Esophagus muscularis mucosa (tissue), 4 donors: ENCODE measurements at regions not wholly inside any gene's neighbourhood (a gene's known extent, or its start where the extent isn't known, plus 50 kb on each side); places are given as distances from the start of the nearest gene placed in this dataset.

Source experiments
- DNase-seq: peaks from one replicate; pipeline ENCODE4 v3.0.0-alpha.2; 2017; ENCODE audit errors: extremely low spot score
- H3K27ac ChIP-seq, 4 donors: fragments of 200-600 bp; sonication (generic); replicated peaks in 1 of 4; 1 replicate in 3 of 4; 2 replicates in 1 of 4; pipeline ENCODE4 v1.5.1; 2016 to 2019; ENCODE audit warnings: mild to moderate bottlenecking in 1 of 4
- H3K27me3 ChIP-seq, 4 donors: fragments of 200-600 bp; sonication (generic); one replicate each; pipeline versions ENCODE4 v1.5.1 to v1.6.0; 2016 to 2019
- H3K36me3 ChIP-seq, 4 donors: fragments of 200-600 bp; sonication (generic); one replicate each; pipeline ENCODE4 v1.5.1; 2016 to 2019
- H3K4me1 ChIP-seq, 4 donors: fragments of 200-600 bp; sonication (generic); one replicate each; pipeline ENCODE4 v1.5.1; 2016 to 2019
- H3K4me3 ChIP-seq, 4 donors: fragments of 200-600 bp; sonication (generic); 1 replicate in 2 of 4; 2 replicates in 2 of 4; pipeline ENCODE4 v1.5.1; 2016 to 2019; ENCODE audit warnings: mild to moderate bottlenecking in 4 of 4, moderate library complexity in 1 of 4
- H3K9me3 ChIP-seq, 4 donors: fragments of 200-600 bp; sonication (generic); 1 replicate in 3 of 4; 2 replicates in 1 of 4; pipeline ENCODE4 v1.5.1; 2016 to 2019
- CTCF ChIP-seq, 3 experiments: fragments of 200-600 bp in 2 of 3; fragments of 450-650 bp in 1 of 3; sonication (generic) in 2 of 3; IDR thresholded peaks; one replicate each; pipeline ENCODE4 v1.5.1; 2017 to 2019; ENCODE audit warnings: antibody characterized with exemption in 3 of 3, mild to moderate bottlenecking in 2 of 3, moderate library complexity in 1 of 3
- EP300 ChIP-seq: sonication (generic); formaldehyde crosslinking; IDR thresholded peaks from one replicate; pipeline ENCODE4 v1.6.1; 2017; ENCODE audit warnings: antibody characterized with exemption
- POLR2A ChIP-seq: fragments of 450-650 bp; IDR thresholded peaks from one replicate; pipeline ENCODE4 v1.6.1; 2017; ENCODE audit warnings: antibody characterized with exemption, moderate library complexity, mild to moderate bottlenecking, low read depth
- POLR2AphosphoS5 ChIP-seq, 2 donors: sonication (generic); formaldehyde crosslinking; IDR thresholded peaks; one replicate each; pipeline ENCODE4 v1.6.1; 2017; ENCODE audit warnings: antibody characterized with exemption in 2 of 2
- WGBS: methylation state at CpG from one replicate; pipeline ENCODE4 v1.1.5; 2018; 5-methylcytosine and 5-hydroxymethylcytosine counted together
- intact Hi-C: fragments of 100-400 bp; cut with DNase I; formaldehyde crosslinking; loops from one replicate; pipeline ENCODE4 v1.15.1; 2023

GRCh38 chr1:106254748-106255147 lies 801.7 kb upstream of the PRMT6 start:
- WGBS, result 93% methylated on average over 1 of the region's 1 CpG
- H3K9me3 ChIP-seq, result peaks cover 0 to 6% (median 2%) of the 10 kb centered on the region in 4 donors
- no peak overlapping the region for H3K4me3 ChIP-seq
- no peaks in the 10 kb centered on the region for H3K27me3 ChIP-seq
- intact Hi-C loops, result no loop called here
- H3K36me3 ChIP-seq, result no peaks in the 10 kb centered on the region
- H3K4me1 ChIP-seq, result no peaks in the 10 kb centered on the region
- DNase-seq, result no peak
- no peak for TF ChIP-seq POLR2AphosphoS5 (IDR thresholded peaks at IDR 0.05)
- TF ChIP-seq CTCF (IDR thresholded peaks at IDR 0.05), result no peak
- H3K27ac ChIP-seq, result no peak overlapping the region

- 78% methylated on average over 3 of the region's 3 CpGs for WGBS
- no peak for DNase-seq
- Histone ChIP-seq H3K36me3 (no peaks in the 10 kb centered on the region), H3K4me3 (no peak overlapping the region), H3K9me3 (peaks cover 0 to 5% (median 2%) of the 10 kb centered on the region in 4 donors), H3K27ac (no peak overlapping the region), H3K27me3 (no peaks in the 10 kb centered on the region), H3K4me1 (no peaks in the 10 kb centered on the region)
- intact Hi-C loops, result no loop called here
- TF ChIP-seq EP300 (no peak), CTCF (IDR thresholded peaks at IDR 0.05) (no peak), POLR2A (no peak), POLR2AphosphoS5 (IDR thresholded peaks at IDR 0.05) (no peak)
These were observed 789.7 kb upstream of the PRMT6 start for GRCh38 chr1:106266786-106267185.

- TF ChIP-seq POLR2A (no peak), POLR2AphosphoS5 (IDR thresholded peaks at IDR 0.05) (no peak), EP300 (no peak), CTCF (IDR thresholded peaks at IDR 0.05) (no peak)
- Histone ChIP-seq H3K4me1 (no peaks in the 10 kb centered on the region), H3K27me3 (no peaks in the 10 kb centered on the region), H3K4me3 (no peak overlapping the region), H3K9me3 (peaks cover 0 to 5% (median 2%) of the 10 kb centered on the region in 4 donors), H3K27ac (no peak overlapping the region), H3K36me3 (no peaks in the 10 kb centered on the region)
- no peak for DNase-seq
- intact Hi-C loops, result no loop called here
- WGBS, result 40% methylated on average over 5 of the region's 5 CpGs
These were observed 788.4 kb upstream of the PRMT6 start for GRCh38 chr1:106268070-106268469.

- Histone ChIP-seq H3K36me3 (no peaks in the 10 kb centered on the region), H3K27me3 (no peaks in the 10 kb centered on the region), H3K4me1 (no peaks in the 10 kb centered on the region), H3K27ac (no peak overlapping the region), H3K9me3 (peaks cover 0 to 3% (median 0%) of the 10 kb centered on the region in 4 donors), H3K4me3 (no peak overlapping the region)
- no peak for DNase-seq
- no peak for TF ChIP-seq POLR2A
- TF ChIP-seq CTCF (IDR thresholded peaks at IDR 0.05), result no peak
- TF ChIP-seq EP300, result no peak
- TF ChIP-seq POLR2AphosphoS5 (IDR thresholded peaks at IDR 0.05), result no peak
- WGBS, result 41% methylated on average over 1 of the region's 1 CpG
- intact Hi-C loops, result no loop called here
These were observed 779.6 kb upstream of the PRMT6 start for GRCh38 chr1:106276871-106277270.

- no peaks in the 10 kb centered on the region for H3K27me3 ChIP-seq
- WGBS, result 92% methylated on average over 4 of the region's 4 CpGs
- H3K36me3 ChIP-seq, result no peaks in the 10 kb centered on the region
- no peak overlapping the region for H3K4me3 ChIP-seq
- no peak for DNase-seq
- no peak for TF ChIP-seq POLR2A
- no peak for TF ChIP-seq EP300
- TF ChIP-seq CTCF (IDR thresholded peaks at IDR 0.05), result no peak
- no peak for TF ChIP-seq POLR2AphosphoS5 (IDR thresholded peaks at IDR 0.05)
- H3K9me3 ChIP-seq, result peaks cover 0 to 6% (median 0%) of the 10 kb centered on the region in 4 donors
- no peak overlapping the region for H3K27ac ChIP-seq
- no peaks in the 10 kb centered on the region for H3K4me1 ChIP-seq
- intact Hi-C loops, result no loop called here
These were observed 778.7 kb upstream of the PRMT6 start for GRCh38 chr1:106277786-106278185.
